Islet precursor cell (in vitro differentiated cells): ENCODE measurements at regions not wholly inside any gene's neighbourhood (a gene's known extent, or its start where the extent isn't known, plus 50 kb on each side); places are given as distances from the start of the nearest gene placed in this dataset.
A peak's percentile ranks its signal among the peaks of the same experiment; 100 is the strongest.

Experiments used
- DNase-seq: peaks from one replicate; pipeline ENCODE4 v3.0.0-alpha.2; 2018

GRCh38 chr1:14108356-14109275, 408.6 kb downstream of the PRDM2 start:
- DNase-seq, result no peak

- DNase-seq, result no peak
Measured at GRCh38 chr1:14109276-14109635, 409.3 kb downstream of the PRDM2 start.

GRCh38 chr1:14110040-14110439, 410.1 kb downstream of the PRDM2 start:
- DNase-seq, result no peak

- DNase-seq, result no peak
Measured at GRCh38 chr1:14111121-14111520, 411.1 kb downstream of the PRDM2 start.

- DNase-seq, result no peak
Measured at GRCh38 chr1:14112613-14113012, 412.6 kb downstream of the PRDM2 start.

GRCh38 chr1:14113271-14113670, 413.3 kb downstream of the PRDM2 start:
- DNase-seq, result no peak

- DNase-seq, result peak; percentile 74
Measured at GRCh38 chr1:14113841-14114567, 414.0 kb downstream of the PRDM2 start.

- DNase-seq, result no peak
Measured at GRCh38 chr1:14115976-14116375, 416.0 kb downstream of the PRDM2 start.

- no peak for DNase-seq
Measured at GRCh38 chr1:14117700-14118099, 417.7 kb downstream of the PRDM2 start.

- no peak for DNase-seq
Measured at GRCh38 chr1:14118691-14119485, 418.9 kb downstream of the PRDM2 start.

- no peak for DNase-seq
Measured at GRCh38 chr1:14120895-14121294, 420.9 kb downstream of the PRDM2 start.

- DNase-seq, result no peak
Measured at GRCh38 chr1:14128096-14128495, 428.1 kb downstream of the PRDM2 start.

GRCh38 chr1:14129009-14129408, 429.0 kb downstream of the PRDM2 start:
- DNase-seq, result no peak

GRCh38 chr1:14135070-14135469, 435.1 kb downstream of the PRDM2 start:
- DNase-seq, result no peak

GRCh38 chr1:14136152-14136763, 436.3 kb downstream of the PRDM2 start:
- peak; percentile 69 for DNase-seq

GRCh38 chr1:14136881-14137280, 436.9 kb downstream of the PRDM2 start:
- DNase-seq, result peak; percentile 32

- no peak for DNase-seq
Measured at GRCh38 chr1:14137411-14138134, 437.6 kb downstream of the PRDM2 start.

- DNase-seq, result peak; percentile 60
Measured at GRCh38 chr1:14138135-14138506, 438.1 kb downstream of the PRDM2 start.

GRCh38 chr1:14138687-14139086, 438.7 kb downstream of the PRDM2 start:
- DNase-seq, result no peak

- DNase-seq, result peak; percentile 32
Measured at GRCh38 chr1:14140831-14141401, 440.9 kb downstream of the PRDM2 start.

- no peak for DNase-seq
Measured at GRCh38 chr1:14141656-14142055, 441.7 kb downstream of the PRDM2 start.
